GM21825 (cell line): ENCODE measurements at regions not wholly inside any gene's neighbourhood (a gene's known extent, or its start where the extent isn't known, plus 50 kb on each side); places are given as distances from the start of the nearest gene placed in this dataset.
"Not testable (repeated sequence)": the region's sequence is repeated elsewhere in the genome, so short reads cannot be mapped to it uniquely, and the experiment has no call there.

Experiments used
- ATAC-seq: cut with Tn5 transposase; IDR thresholded peaks from one replicate; pipeline ENCODE4 v1.9.1; 2021; ENCODE audit warnings: mild to moderate bottlenecking, moderate library complexity; ENCODE audit not compliant: unreplicated experiment

DNA sequence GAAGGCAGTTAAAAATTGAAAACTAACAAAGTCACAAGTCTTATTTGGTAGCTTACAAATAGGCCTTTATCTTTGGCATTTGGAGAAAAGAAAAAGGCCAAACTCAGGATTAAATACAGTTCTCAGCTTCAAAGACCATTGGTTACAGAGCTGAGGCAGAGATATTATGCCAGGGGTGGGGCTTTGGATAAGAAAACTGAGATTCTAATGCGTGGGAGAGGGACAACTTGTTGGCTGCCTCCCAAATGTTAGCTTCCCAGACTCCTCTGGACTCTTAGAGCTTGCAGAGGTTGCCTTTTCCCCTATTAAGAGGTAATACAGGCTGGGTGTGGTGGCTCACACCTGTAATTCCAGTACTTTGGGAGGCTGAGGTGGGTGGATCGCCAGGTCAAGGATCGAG is 231.8 kb downstream of the SQOR start:
- no peak for ATAC-seq

DNA sequence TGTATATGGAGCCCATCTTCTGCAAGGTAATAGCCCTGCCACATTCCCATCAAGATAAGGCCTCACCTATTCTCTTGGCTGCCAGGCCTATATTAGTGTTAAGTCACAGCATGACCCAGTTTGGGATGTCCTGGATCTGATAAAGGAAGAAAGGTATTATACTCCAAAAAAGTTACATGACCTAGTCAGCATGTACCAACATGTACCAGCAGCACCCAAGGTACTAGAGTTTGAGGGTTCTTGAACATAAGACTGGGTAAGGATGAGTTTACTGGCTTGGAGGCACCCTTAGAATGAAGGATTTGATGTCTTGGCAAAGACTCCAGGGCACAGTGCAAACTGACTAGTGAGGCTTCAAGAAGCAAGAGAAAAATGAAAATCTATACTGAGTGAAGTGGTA is 232.5 kb downstream of the SQOR start:
- no peak for ATAC-seq

DNA sequence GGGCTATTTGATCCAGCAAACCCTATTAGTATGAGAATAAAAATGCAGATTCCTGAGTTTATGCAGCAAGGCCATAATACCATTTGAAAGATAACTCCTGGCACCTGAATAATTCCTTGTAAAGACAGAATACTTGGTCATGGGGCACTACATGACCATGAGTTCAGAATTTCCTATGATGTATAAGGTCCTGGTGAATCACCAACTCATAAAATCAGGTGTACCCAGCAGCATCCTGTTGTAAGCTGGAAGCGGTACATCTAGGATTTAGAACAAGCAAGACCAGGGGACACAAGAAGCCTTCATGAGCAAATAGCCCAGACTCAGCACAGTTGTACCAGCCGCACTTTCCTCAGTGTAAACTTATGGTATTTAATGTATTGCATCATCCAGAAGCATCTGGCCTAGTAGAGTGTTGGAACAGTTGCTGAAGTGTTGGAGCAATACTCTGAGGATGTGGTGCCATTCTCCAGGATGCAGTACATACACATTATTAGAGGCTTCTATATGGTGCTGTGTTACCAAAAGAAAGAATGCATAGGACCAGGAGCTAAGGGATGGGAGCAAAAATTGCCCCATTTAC is 233.4 kb downstream of the SQOR start:
- no peak for ATAC-seq

- ATAC-seq = no peak
Measured at GRCh38 chr15:45869034-45869668, 234.3 kb downstream of the SQOR start.

DNA sequence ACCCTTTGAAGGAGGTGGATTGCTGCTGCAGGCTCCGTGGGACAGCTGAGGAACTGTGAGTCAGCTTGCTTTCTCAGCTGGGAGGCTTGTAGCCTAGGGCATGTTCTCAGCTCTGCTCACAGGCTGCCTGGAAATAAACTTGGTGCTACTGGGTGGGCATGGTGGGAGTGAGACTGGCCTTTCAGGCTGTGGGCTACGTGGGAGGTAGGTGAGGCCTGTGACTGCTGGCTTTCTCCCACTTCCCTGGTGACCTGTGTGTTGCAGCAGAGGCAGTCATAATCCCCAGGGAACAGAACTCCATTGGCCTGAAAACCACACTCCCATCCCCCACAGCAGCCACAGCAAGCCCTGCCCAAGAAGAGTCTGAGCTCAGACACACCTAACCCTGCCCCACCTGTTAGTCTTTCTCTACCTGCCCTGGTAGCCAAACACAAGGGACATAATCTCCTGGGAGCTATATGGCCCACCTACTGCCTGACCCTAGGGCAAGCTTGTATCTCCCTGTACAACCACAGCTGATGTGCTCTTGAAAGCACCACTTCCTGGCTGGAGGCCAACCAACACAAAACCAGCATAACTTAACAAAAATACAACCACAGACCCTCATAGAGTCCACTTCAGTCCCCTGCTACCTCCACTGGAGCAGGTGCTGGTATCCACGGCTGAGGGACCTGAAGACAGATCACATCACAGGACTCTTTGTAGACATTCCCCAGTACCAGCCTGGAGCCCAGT is 236.5 kb downstream of the SQOR start:
- ATAC-seq = no peak

GRCh38 chr15:45873781-45874180 is 239.0 kb downstream of the SQOR start:
- no peak for ATAC-seq

DNA sequence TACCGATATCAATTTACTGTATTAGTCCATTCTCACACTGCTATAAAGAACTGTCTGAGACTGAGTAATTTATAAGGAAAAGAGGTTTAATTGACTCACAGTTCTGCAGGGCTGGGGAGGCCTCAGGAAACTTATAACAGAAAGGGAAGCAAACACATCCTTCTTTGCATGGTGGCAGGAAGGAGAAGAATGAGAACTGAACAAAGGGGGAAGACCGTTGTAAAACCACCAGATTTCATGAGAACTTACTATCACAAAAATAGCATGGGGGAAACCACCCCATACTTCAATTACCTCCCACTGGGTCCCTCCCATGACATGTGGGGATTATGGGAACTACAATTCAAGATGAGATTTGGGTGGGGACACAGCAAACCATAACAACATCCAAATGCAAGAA is 239.7 kb downstream of the SQOR start:
- not testable (repeated sequence) for ATAC-seq

DNA sequence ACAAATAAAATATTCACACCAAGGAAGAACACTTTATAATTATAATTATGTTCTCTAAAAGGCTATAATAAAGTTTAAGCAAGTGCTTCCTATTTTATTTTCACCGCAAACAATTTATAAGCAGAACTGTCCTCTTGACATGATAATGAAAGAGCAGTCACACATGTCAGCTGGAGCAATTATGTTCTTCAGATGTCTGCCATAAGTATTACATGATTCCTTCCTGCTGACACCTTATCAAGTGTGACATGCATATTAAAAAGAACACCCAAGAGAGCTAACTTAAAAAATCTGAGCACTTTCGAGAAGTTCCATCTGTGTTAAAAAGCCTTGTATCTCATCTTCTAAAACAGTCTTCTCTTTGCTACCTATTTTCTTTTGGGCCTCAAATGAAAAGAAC is 249.5 kb downstream of the SQOR start:
- ATAC-seq = no peak

GRCh38 chr15:45884755-45885445 is 250.1 kb downstream of the SQOR start:
- ATAC-seq = no peak

GRCh38 chr15:45885801-45886200 is 251.0 kb downstream of the SQOR start:
- no peak for ATAC-seq

DNA sequence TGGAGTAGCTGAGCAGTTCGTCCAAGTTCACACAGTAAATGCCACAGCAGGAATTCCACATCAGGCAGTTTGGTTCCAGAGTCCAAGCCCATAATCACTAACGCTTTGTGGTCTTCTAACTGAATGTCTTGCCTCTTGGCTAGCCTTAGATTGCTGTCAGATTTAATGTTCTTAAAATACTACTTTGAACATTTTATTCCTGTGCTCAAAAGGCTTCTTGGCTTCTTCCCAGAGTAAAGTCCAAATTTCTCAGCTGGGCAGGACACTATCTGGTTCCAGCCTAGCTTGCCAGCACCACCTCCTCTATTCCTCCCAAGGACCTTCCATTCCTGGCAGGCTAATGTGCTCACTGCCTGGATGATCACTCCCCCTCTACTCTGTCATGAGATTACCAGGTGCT is 256.9 kb downstream of the SQOR start:
- ATAC-seq = no peak

DNA sequence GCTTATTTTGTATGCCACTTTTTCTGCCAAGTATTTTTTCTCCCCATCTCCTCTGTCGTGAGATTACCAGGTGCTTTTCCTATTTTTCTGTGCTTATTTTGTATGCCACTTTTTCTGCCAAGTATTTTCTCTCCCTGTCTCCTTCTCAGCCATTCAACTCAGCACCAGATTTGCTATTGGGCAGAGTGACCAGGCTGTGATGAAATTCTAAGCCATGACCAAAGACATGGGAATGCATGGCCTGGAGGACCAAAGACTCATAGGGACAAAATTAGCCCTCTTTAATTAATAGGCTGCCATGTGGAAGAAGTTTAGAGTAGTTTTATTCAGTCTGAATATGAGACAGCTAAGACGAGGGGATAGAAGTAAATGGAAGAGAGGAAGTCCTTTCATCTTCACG is 257.4 kb downstream of the SQOR start:
- ATAC-seq = no peak

- no peak for ATAC-seq
Measured at GRCh38 chr15:45903283-45903682, 268.5 kb downstream of the SQOR start.

- ATAC-seq = no peak
Measured at GRCh38 chr15:45904019-45904418, 269.2 kb downstream of the SQOR start.

DNA sequence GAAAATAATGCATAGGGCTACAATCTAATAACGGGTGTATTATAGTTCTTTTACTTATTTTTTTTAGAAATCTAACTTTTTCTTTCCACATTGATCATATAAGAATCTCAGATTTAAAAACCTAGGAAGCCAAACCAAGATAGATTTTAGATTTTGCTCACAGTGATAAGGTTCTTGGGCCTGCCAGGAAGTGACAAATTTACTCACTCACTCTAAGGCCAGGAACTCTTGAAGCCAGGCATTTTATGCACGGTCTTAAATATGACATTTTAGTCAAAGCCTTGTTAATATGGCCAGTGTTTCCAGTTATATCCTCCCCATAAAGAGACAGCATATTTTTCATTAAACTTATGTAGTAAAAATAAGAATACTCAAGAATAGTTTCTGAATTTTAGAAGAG is 271.4 kb downstream of the SQOR start:
- no peak for ATAC-seq

DNA sequence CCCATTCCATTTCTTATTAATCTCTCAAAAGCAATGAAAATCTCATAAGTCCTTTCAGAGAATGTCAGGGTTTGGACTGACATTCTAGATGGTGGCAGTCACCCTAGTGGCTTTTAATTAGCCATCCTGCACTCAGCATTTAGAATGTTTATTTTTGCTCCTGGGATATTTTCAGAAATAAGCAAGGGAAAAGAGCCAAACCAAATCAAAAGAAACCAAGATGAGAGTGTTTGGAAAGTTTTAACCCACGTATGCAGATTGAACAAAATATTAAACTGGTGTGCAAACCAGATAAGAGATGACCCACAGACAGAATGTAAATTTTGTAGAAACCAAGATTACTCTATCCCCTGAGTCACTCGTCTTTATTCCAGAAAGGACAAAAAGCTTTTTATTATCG is 275.8 kb downstream of the SQOR start:
- ATAC-seq = no peak

DNA sequence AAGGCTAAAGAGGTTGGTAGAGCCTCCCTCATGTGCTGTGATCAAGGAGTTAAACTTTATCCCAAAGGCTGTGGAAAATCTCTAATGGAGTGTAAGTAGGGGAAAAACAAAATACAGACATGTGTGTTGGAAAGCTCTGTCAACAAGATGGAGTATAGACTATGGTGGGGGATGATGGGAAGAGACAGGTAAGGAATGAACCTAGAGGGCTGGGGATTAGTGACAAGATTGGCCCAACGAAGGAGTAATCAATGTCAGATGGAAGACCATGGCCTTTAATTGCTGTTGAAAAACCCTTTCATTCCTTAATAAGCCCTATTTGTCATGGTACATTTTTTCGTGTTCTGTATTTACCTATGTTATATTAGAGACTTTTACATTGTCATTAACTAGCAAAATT is 278.6 kb downstream of the SQOR start:
- no peak for ATAC-seq

- no peak for ATAC-seq
Measured at GRCh38 chr15:45914425-45914824, 279.6 kb downstream of the SQOR start.

- no peak for ATAC-seq
Measured at GRCh38 chr15:45918839-45919238, 284.0 kb downstream of the SQOR start.

- no peak for ATAC-seq
Measured at GRCh38 chr15:45919806-45920205, 285.0 kb downstream of the SQOR start.

- ATAC-seq = no peak
Measured at GRCh38 chr15:45921376-45921775, 286.5 kb downstream of the SQOR start.

DNA sequence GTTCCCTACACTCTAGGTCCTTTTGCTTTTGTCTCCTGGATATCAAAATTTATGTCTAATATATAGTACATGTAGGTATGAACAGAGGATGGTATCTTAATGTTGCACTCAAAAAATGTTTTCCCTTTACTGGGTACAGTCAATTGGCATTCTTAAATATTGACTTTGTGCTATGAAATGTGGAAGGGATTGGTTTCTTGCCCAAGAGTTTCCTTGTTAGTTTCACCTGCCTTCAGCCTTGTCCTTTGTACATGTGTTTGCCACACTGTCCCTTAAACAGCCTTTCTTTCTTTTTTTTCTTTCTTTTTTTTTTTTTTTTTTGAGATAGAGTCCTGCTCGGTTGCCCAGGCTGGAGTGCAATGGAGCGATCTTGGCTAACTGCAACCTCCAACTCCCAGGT is 287.1 kb downstream of the SQOR start:
- ATAC-seq = no peak
